Activated naive CD8-positive, alpha-beta T cell treated with anti-CD3 and anti-CD28 coated beads, Interleukin-2, amount 50 U/mL, for 24 hours (primary cell): ENCODE measurements at regions not wholly inside any gene's neighbourhood (a gene's known extent, or its start where the extent isn't known, plus 50 kb on each side); places are given as distances from the start of the nearest gene placed in this dataset.
"Not testable (repeated sequence)": the region's sequence is repeated elsewhere in the genome, so short reads cannot be mapped to it uniquely, and the experiment has no call there.

Source experiments
- ATAC-seq: fragments of 150-1000 bp; cut with Tn5 transposase; one replicate; pipeline ENCODE4 v1.10.0; 2021
- DNase-seq: peaks from one replicate; pipeline ENCODE4 v3.0.0; 2021
- H3K27ac Mint-ChIP-seq: one replicate; pipeline ENCODE4 v1.8.0; 2021; ENCODE audit warnings: mild to moderate bottlenecking, mixed read lengths
- H3K27me3 Mint-ChIP-seq: one replicate; pipeline ENCODE4 v1.8.0; 2021; ENCODE audit warnings: mixed read lengths
- H3K36me3 Mint-ChIP-seq: one replicate; pipeline ENCODE4 v1.8.0; 2021; ENCODE audit warnings: low read depth, mixed read lengths
- H3K4me1 Mint-ChIP-seq: one replicate; pipeline ENCODE4 v1.8.0; 2021; ENCODE audit warnings: mixed read lengths
- H3K4me3 Mint-ChIP-seq: one replicate; pipeline ENCODE4 v1.8.0; 2021; ENCODE audit warnings: mild to moderate bottlenecking, moderate library complexity, mixed read lengths
- H3K9me3 Mint-ChIP-seq: one replicate; pipeline ENCODE4 v1.8.0; 2021; ENCODE audit warnings: mixed read lengths

DNA sequence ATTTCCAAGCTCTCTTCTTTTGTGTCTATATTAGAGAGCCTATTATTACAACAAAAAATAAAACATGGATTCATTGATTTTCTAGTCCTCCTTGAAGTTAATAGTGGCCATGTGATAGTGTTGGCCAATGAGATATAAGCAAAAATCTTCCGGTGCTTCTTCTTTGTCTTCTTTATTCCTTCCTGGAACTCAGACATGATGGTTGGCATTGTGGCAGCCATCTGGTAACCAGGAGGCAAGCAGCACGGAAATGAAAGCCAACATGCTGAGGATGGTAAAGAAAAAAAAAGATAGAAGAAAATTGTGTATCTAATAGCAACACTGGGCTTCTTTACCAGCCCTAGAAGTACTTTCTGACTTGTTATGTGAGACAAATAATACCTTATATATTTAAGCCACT lies 50.8 kb upstream of the SEL1L start:
- Mint-ChIP-seq H3K4me3 (no peak overlapping the region), H3K9me3 (peaks cover 14% of the 10 kb centered on the region), H3K27ac (no peak overlapping the region), H3K36me3 (no peaks in the 10 kb centered on the region), H3K27me3 (peaks cover 6% of the 10 kb centered on the region), H3K4me1 (no peaks in the 10 kb centered on the region)
- DNase-seq (no peak), ATAC-seq (no peak)

DNA sequence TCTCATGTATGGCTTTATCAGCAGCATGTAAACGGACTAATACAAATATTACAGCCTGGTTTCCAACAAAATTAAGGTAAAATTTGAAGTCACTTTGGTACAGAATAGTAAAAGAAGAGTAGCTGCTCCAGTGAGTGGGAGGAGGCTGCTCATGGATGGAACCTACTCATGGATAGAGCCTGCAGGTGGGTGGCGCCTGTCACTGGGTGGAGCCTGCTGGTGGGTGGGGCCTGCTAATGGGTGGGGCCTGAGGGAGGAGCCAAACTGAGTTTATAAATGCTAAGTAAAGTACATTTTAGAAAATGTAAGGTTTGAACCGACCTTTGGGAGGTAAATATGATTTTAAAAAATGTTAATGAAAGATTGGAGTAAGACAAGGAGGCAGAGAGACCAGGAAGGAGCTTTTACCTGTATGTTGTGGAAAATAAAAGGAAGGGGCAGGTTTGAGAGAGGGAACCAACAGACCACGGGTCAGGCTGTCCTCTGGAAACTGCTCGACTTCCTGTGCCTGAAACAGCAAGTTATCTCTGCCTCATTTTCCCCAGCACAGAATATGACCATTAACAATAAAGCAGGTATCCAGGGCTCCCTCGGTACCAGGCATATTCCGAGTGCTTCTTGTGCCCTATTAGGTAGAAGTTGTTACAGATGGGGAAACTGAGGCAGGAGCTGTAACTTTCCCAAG lies 55.9 kb upstream of the SEL1L start:
- Mint-ChIP-seq H3K27me3 (peaks cover 3% of the 10 kb centered on the region), H3K36me3 (no peaks in the 10 kb centered on the region), H3K27ac (no peak overlapping the region), H3K4me1 (no peaks in the 10 kb centered on the region), H3K4me3 (no peak overlapping the region), H3K9me3 (no peaks in the 10 kb centered on the region)
- DNase-seq (no peak), ATAC-seq (no peak)

DNA sequence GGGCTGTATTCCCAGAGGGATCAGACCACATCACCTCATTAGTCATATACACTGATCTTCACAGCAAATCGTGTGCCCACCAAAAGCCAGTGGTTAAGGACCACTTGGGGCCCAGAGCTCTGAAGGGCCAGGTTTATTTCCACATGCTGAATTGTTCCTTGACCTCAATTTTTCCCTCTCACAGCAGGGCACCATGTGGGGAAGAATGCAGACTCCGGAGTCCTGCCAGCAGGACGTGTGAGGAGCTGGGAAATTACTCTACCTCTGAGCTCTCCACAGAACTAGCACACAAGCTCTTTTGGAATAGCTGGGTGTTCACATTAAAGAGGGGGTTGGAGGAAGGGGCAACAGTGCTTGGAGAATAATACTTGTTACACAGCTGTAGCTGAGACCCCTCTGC lies 57.6 kb upstream of the SEL1L start:
- no peaks in the 10 kb centered on the region for H3K4me1 Mint-ChIP-seq
- no peak overlapping the region for H3K27ac Mint-ChIP-seq
- H3K27me3 Mint-ChIP-seq = peaks cover 3% of the 10 kb centered on the region
- no peak overlapping the region for H3K4me3 Mint-ChIP-seq
- DNase-seq (no peak), ATAC-seq (no peak)
- no peaks in the 10 kb centered on the region for H3K36me3 Mint-ChIP-seq
- no peaks in the 10 kb centered on the region for H3K9me3 Mint-ChIP-seq

DNA sequence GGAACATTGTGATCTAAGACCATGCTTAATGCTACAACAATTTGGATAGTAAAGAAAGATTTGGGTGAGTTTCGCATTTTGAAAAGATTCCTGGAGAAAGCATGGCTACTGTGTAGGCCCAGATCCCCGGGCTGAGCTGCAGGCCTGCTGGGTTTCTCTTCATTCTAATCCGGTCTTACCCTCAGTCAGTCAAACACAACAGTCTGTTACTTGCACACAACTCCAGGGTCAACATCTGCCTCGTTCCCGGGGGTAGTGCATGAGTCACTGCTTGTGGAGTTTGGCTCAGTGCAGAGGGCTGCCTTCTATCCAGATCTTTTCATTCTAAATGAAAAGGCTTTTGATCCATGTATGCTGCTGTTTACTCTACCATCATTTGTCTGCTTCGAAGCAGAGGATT lies 60.4 kb upstream of the SEL1L start:
- H3K27ac Mint-ChIP-seq = no peak overlapping the region
- ATAC-seq = no peak
- peaks cover 3% of the 10 kb centered on the region for H3K27me3 Mint-ChIP-seq
- H3K4me1 Mint-ChIP-seq = no peaks in the 10 kb centered on the region
- no peaks in the 10 kb centered on the region for H3K9me3 Mint-ChIP-seq
- no peak for DNase-seq
- H3K4me3 Mint-ChIP-seq = no peak overlapping the region
- no peaks in the 10 kb centered on the region for H3K36me3 Mint-ChIP-seq

DNA sequence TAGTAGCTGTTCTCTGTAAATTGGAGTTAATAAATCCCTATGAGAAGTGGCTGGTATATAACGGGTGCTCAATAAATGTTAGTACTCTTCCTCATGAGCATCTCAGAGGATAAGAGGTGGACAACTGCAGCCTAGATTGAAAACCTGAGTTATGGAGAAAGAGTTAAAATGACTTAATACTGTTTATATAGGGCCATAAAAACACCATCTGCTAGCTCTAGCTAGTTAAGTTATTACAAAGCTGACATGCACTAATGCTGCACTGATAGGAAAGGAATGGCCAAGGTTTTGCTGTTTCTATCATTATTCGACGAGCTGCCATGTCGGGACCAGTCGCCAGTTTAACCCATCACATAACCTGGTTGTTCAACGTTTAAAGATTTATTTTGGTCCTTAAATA lies 72.0 kb upstream of the SEL1L start:
- Mint-ChIP-seq H3K36me3 (no peaks in the 10 kb centered on the region), H3K9me3 (no peaks in the 10 kb centered on the region), H3K4me3 (no peak overlapping the region), H3K27ac (no peak overlapping the region), H3K27me3 (peaks cover 12% of the 10 kb centered on the region), H3K4me1 (no peaks in the 10 kb centered on the region)
- ATAC-seq = no peak
- DNase-seq = no peak

DNA sequence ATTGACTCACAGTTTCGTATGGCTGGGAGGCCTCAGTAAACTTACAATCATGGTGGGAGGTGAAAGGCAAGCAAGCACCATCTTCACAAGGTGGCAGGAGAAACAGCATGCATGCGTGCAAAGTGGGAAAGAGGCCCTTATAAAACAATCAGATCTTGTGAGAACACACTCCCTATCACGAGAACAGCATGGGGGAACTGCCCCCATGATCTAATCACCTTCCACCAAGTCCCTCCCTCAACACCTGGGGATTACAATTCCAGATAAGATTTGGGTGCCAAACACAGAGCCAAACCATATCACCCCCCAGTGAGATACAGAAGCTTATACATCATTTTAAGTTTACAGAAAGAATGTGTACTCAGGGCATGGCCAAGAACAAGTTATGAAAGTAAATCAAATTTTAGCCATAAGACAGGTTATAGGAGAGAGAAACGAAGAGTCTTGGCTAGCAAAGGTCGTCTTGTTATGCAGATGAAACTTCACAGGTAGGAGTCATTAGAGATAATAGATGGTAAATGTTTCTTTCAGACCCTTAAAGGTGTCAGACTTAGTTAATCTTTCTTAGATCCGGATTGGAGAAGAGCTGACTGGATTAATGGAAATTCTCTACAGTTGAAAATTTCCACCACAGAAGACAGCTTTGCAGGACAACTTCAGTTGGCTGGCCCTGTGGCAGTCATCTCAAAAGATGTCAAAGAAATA lies 79.8 kb upstream of the SEL1L start:
- Mint-ChIP-seq H3K4me3 (no peak overlapping the region), H3K27me3 (peaks cover 6% of the 10 kb centered on the region), H3K9me3 (no peaks in the 10 kb centered on the region), H3K4me1 (no peaks in the 10 kb centered on the region), H3K36me3 (no peaks in the 10 kb centered on the region), H3K27ac (no peak overlapping the region)
- DNase-seq (no peak), ATAC-seq (no peak)

DNA sequence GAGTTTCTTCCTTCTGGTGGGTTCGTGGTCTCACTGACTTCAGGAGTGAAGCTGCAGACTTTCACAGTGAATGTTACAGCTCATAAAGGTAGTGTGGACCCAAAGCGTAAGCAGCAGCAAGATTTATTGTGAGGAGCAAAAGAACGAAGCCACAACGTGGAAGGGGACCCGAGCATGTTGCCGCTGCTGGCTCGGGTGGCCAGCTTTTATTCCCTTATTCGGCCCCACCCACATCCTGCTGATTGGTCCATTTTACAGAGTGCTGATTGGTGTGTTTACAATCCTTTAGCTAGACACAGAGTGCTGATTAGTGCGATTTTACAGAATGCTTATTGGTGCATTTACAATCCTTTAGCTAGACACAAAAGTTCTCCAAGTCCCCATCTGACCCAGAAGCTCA lies 80.6 kb upstream of the SEL1L start:
- not testable (repeated sequence) for H3K4me1 Mint-ChIP-seq, H3K9me3 Mint-ChIP-seq, H3K4me3 Mint-ChIP-seq, H3K27me3 Mint-ChIP-seq, H3K27ac Mint-ChIP-seq, H3K36me3 Mint-ChIP-seq, DNase-seq, ATAC-seq

DNA sequence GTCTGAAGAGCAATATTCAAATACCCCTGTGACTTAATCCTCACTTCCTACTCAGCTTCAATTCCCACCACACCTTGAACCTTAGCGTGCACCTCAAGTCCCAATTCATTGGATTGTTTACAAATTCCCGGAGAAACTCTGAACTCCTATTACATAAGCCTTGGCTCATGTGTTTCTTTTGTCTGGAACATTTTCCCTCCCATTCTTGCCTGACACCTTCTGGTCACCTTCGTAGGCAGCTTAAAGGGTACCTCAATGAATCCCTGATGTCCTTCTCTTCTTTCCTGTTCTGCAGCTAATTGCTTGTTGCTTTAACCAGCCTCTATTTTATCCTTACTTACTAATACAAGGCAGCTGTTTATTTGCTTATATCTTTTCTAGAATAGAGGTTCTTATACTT lies 85.0 kb upstream of the SEL1L start:
- no peak for DNase-seq
- no peaks in the 10 kb centered on the region for H3K4me1 Mint-ChIP-seq
- H3K27me3 Mint-ChIP-seq = peaks cover 10% of the 10 kb centered on the region
- no peak for ATAC-seq
- H3K36me3 Mint-ChIP-seq = no peaks in the 10 kb centered on the region
- no peak overlapping the region for H3K27ac Mint-ChIP-seq
- no peak overlapping the region for H3K4me3 Mint-ChIP-seq
- H3K9me3 Mint-ChIP-seq = no peaks in the 10 kb centered on the region

DNA sequence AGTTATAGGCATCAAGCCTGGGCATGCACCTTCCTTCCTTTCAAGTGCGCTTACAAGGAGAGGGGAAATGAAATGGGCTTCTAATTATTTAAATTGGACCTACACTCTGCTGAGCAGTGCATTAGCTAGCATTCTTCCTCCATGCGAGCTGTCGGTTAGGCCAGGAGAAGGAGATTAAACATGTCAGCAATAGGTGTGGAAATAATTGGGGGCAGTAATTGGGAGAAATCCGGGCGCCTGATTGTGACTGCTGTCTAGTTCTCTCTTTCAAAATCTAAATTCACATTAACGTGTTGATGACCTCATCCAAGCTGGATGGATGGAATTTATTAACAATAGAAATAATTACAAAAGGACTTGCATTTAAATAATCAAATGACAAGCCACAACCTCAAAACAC lies 86.2 kb upstream of the SEL1L start:
- no peak for DNase-seq
- no peaks in the 10 kb centered on the region for H3K36me3 Mint-ChIP-seq
- no peaks in the 10 kb centered on the region for H3K4me1 Mint-ChIP-seq
- no peak for ATAC-seq
- H3K27me3 Mint-ChIP-seq = peaks cover 14% of the 10 kb centered on the region
- no peak overlapping the region for H3K4me3 Mint-ChIP-seq
- no peaks in the 10 kb centered on the region for H3K9me3 Mint-ChIP-seq
- H3K27ac Mint-ChIP-seq = no peak overlapping the region

DNA sequence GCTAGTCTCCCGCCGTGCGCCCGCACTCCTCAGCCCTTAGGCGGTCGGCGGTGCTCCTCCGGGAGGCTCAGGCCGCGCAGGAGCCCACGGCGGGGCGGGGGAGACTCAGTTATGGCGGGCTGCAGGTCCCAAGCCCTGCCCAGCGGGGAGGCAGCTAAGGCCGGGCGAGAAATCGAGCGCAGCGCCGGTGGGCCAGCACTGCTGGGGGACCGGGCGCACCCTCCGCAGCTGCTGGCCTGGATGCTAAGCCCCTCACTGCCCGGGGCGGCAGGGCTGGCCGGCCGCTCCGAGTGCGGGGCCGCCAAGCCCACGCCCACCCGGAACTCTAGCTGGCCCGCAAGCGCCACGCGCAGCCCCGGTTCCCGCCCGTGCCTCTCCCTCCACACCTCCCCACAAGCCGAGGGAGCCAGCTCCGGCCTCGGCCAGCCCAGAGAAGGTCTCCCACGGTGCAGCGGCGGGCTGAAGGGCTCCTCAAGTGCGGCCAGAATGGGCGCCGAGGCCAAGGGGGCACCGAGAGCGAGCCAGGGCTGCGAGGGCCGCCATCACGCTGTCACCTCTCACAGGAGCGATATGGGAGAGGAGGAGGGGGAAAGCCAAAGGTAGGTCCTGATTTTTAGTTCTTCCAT lies 90.2 kb upstream of the SEL1L start:
- not testable (repeated sequence) for H3K36me3 Mint-ChIP-seq, H3K4me1 Mint-ChIP-seq, H3K27ac Mint-ChIP-seq, H3K9me3 Mint-ChIP-seq, DNase-seq, ATAC-seq, H3K4me3 Mint-ChIP-seq
- peaks cover 11% of the 10 kb centered on the region for H3K27me3 Mint-ChIP-seq

DNA sequence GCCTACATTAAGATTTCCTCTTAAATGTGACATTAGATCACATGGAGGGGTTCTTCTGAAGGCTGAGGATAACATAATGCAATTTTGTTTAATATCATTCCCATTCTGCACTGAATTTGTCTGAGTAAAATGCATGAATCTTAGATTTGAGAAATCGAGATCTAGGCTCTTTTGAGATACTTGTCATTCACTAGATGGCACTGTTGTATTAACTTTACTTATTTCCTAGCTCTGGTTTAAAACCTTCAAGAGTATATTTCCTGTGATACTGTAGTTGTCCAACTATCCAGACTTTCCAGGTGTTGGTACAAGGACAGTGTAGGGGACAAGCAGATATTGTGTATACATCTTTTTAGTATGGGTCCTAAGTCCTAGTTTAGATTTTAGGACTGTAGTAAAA lies 91.7 kb upstream of the SEL1L start:
- Mint-ChIP-seq H3K36me3 (no peaks in the 10 kb centered on the region), H3K27ac (no peak overlapping the region)
- ATAC-seq = no peak

DNA sequence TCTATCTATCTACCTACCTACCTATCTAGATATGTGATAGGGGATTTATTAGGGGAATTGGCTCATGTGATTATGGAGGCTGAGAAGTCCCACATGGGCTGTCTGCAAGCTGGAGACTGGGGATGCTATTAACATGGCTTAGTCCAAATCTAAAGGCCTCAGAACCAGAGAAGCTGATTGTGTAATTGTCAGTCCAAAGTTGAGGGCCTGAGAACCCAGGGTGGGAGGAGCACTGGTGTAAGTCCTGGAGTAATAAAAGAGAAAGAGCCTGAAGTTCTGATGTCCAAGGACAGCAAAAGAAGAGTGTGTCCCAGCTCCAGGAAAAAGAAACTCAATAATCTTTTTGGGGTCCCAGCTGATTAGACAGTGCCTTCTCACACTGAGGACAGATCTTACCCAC lies 98.5 kb upstream of the SEL1L start:
- DNase-seq = no peak
- Mint-ChIP-seq H3K36me3 (no peaks in the 10 kb centered on the region), H3K9me3 (no peaks in the 10 kb centered on the region), H3K27me3 (peaks cover 3% of the 10 kb centered on the region), H3K4me3 (no peak overlapping the region), H3K27ac (no peak overlapping the region), H3K4me1 (no peaks in the 10 kb centered on the region)
- no peak for ATAC-seq

More for the DNA sequence above, 91.7 kb upstream of the SEL1L start:
- no peak for DNase-seq
- Mint-ChIP-seq H3K4me3 (no peak overlapping the region), H3K27me3 (peaks cover 11% of the 10 kb centered on the region), H3K4me1 (no peaks in the 10 kb centered on the region), H3K9me3 (no peaks in the 10 kb centered on the region)

DNA sequence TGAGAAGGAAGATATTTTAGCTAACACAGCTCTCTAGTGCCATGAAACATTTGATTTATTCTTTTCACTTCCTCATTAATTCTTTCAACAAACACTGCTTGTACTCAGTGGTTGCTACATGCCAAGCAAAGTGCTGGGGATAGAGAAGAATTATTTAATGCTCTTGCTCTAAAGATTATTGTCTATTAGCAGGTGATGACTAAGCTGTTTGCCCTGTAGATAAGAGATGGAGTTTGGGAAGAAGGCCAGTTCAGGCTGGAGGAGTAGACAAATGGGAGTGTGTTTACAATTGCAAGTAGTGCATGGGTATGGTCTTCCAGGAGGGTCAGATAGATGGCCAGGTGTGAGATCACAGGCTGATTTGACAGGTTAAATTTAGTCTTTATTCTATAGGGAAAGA lies 99.8 kb upstream of the SEL1L start:
- H3K27me3 Mint-ChIP-seq = peaks cover 3% of the 10 kb centered on the region
- H3K9me3 Mint-ChIP-seq = no peaks in the 10 kb centered on the region
- no peak for ATAC-seq
- no peak for DNase-seq
- H3K27ac Mint-ChIP-seq = no peak overlapping the region
- no peaks in the 10 kb centered on the region for H3K4me1 Mint-ChIP-seq
- no peak overlapping the region for H3K4me3 Mint-ChIP-seq
- no peaks in the 10 kb centered on the region for H3K36me3 Mint-ChIP-seq

DNA sequence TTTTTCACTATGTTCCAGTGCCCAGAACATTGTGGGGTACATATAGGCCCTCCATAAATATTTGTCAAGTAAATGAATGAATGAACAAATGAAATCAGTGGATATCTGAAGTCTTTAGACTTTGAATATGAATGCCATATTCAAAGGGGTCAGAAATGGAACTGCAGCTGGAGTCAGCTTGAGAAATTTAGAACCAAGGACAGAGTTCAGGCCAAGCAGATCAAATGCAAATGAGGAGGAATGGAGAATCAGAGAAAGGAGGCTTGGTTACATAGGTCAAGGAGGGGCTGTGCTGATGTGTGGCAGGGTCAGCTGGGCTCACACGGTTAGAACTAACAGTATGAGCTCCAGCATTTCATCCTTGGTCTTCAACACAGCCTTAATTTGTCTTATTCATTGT lies 104.0 kb upstream of the SEL1L start:
- Mint-ChIP-seq H3K27me3 (peaks cover 6% of the 10 kb centered on the region), H3K9me3 (no peaks in the 10 kb centered on the region), H3K27ac (no peak overlapping the region), H3K4me3 (no peak overlapping the region), H3K4me1 (no peaks in the 10 kb centered on the region), H3K36me3 (no peaks in the 10 kb centered on the region)
- ATAC-seq (no peak), DNase-seq (no peak)

DNA sequence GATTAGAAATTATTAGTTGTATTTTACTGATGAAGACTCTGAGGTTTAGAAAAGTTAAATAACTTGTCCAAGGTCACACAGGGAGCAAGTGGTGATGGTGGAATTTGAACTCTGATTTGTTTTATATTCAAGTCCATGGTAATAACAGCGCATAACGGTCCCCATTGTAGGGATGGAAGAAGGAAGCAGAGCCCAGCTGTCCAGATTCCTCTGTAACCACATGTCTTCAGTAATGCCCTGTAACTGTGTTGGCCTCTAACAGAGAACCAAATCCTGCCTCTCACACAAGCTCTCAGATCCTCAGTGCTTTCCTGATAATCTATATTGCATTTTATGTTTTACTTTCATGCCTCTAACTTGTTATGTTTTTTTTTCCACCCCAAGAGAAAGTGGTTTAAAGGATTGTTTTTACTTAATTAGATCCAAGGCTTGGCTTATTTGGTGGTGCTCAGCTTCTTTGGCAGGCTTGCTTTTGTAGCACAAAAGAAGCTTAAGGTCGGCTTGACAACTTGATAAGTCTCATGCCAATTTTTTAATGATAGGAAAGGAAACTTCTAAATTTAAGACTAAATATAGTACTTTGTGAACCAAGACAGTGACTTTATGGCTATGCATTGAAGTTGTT lies 105.1 kb upstream of the SEL1L start:
- Mint-ChIP-seq H3K9me3 (no peaks in the 10 kb centered on the region), H3K27ac (no peak overlapping the region), H3K36me3 (no peaks in the 10 kb centered on the region), H3K27me3 (peaks cover 3% of the 10 kb centered on the region), H3K4me1 (no peaks in the 10 kb centered on the region), H3K4me3 (no peak overlapping the region)
- ATAC-seq (no peak), DNase-seq (no peak)
